ENCODE measurements at regions not wholly inside any gene's neighbourhood (a gene's known extent, or its start where the extent isn't known, plus 50 kb on each side); places are given as distances from the start of the nearest gene placed in this dataset.
"Not testable (repeated sequence)": the region's sequence is repeated elsewhere in the genome, so short reads cannot be mapped to it uniquely, and the experiment has no call there.

- no peak for ATAC-seq (replicated peaks in 6 of 8)
- Histone ChIP-seq H3K4me1 (replicated peaks in 1 of 2) (no peaks in the 10 kb centered on the region), H3K4me3 (no peak overlapping the region), H3K27ac (no peak overlapping the region)
- 30 to 100% (median 76%) methylated on average over 2 to 6 of the region's 12 CpGs; no CpG with 5 or more reads in 2 of the 10 experiments for WGBS, 10 experiments
- in situ Hi-C loops (cut with MboI; ENCODE audit: low pct_unique_long_range_greater_than_20kb in 2 of 9, low sequenced_read_pairs in 9 of 9, unreplicated experiment in 9 of 9) = loop anchor here in 2 of 9 experiments (25.0 kb wide), 1 partner anchor 179 kb away; no protein-coding TSS in a partner anchor
These were observed 193.6 kb downstream of the ALG10 start for GRCh38 chr12:34215893-34216285.

GRCh38 chr12:34217660-34218059 is 195.4 kb downstream of the ALG10 start:
- WGBS, 10 experiments = 25 to 83% (median 44%) methylated on average over 5 to 12 of the region's 14 CpGs; no CpG with 5 or more reads in 1 of the 10 experiments
- ATAC-seq (replicated peaks in 6 of 8) = no peak
- Histone ChIP-seq H3K4me3 (no peak overlapping the region), H3K27ac (no peak overlapping the region), H3K4me1 (replicated peaks in 1 of 2) (no peaks in the 10 kb centered on the region)
- in situ Hi-C loops (cut with MboI; ENCODE audit: low pct_unique_long_range_greater_than_20kb in 2 of 9, low sequenced_read_pairs in 9 of 9, unreplicated experiment in 9 of 9) = loop anchor here in 2 of 9 experiments (25.0 kb wide), 1 partner anchor 180 kb away; no protein-coding TSS in a partner anchor

- 7 to 76% (median 27%) methylated on average over 4 to 23 of the region's 39 CpGs; no CpG with 5 or more reads in 1 of the 10 experiments for WGBS, 10 experiments
- Histone ChIP-seq H3K4me1 (replicated peaks in 1 of 2) (no peaks in the 10 kb centered on the region), H3K27ac (no peak overlapping the region), H3K4me3 (no peak overlapping the region)
- in situ Hi-C loops (cut with MboI; ENCODE audit: low pct_unique_long_range_greater_than_20kb in 2 of 9, low sequenced_read_pairs in 9 of 9, unreplicated experiment in 9 of 9) = loop anchor here in 2 of 9 experiments (25.0 kb wide), 1 partner anchor 181 kb away; no protein-coding TSS in a partner anchor
- ATAC-seq (replicated peaks in 6 of 8) = peak in 5 of 8 experiments; percentile 25 to 96 (median 91)
These were observed 196.1 kb downstream of the ALG10 start for GRCh38 chr12:34218193-34219045.

- Histone ChIP-seq H3K4me1 (replicated peaks in 1 of 2) (no peaks in the 10 kb centered on the region), H3K27ac (no peak overlapping the region), H3K4me3 (no peak overlapping the region)
- 11 to 90% (median 63%) methylated on average over 4 to 23 of the region's 42 CpGs; no CpG with 5 or more reads in 3 of the 10 experiments for WGBS, 10 experiments
- peak in 1 of 8 experiments; percentile 51 for ATAC-seq (replicated peaks in 6 of 8)
- in situ Hi-C loops (cut with MboI; ENCODE audit: low pct_unique_long_range_greater_than_20kb in 2 of 9, low sequenced_read_pairs in 9 of 9, unreplicated experiment in 9 of 9) = loop anchor here in 2 of 9 experiments (25.0 kb wide), 1 partner anchor 182 kb away; no protein-coding TSS in a partner anchor
These were observed 196.9 kb downstream of the ALG10 start for GRCh38 chr12:34219046-34219770.

- in situ Hi-C loops (cut with MboI; ENCODE audit: low pct_unique_long_range_greater_than_20kb in 2 of 9, low sequenced_read_pairs in 9 of 9, unreplicated experiment in 9 of 9) = loop anchor here in 2 of 9 experiments (25.0 kb wide), 1 partner anchor 183 kb away; no protein-coding TSS in a partner anchor
- WGBS, 10 experiments = 69 to 100% (median 87%) methylated on average over 1 to 10 of the region's 13 CpGs; no CpG with 5 or more reads in 2 of the 10 experiments
- not testable (repeated sequence) for H3K4me3 ChIP-seq; H3K4me1 ChIP-seq (replicated peaks in 1 of 2); H3K27ac ChIP-seq; ATAC-seq (replicated peaks in 6 of 8)
These were observed 197.8 kb downstream of the ALG10 start for GRCh38 chr12:34220079-34220478.

GRCh38 chr12:34223640-34224039 is 201.3 kb downstream of the ALG10 start:
- in situ Hi-C loops (cut with MboI; ENCODE audit: low pct_unique_long_range_greater_than_20kb in 2 of 9, low sequenced_read_pairs in 9 of 9, unreplicated experiment in 9 of 9) = loop anchor here in 2 of 9 experiments (25.0 kb wide), 1 partner anchor 186 kb away; no protein-coding TSS in a partner anchor
- Histone ChIP-seq H3K4me1 (replicated peaks in 1 of 2) (no peaks in the 10 kb centered on the region), H3K27ac (no peak overlapping the region), H3K4me3 (no peak overlapping the region)
- 0 to 80% (median 60%) methylated on average over 1 to 3 of the region's 3 CpGs; no CpG with 5 or more reads in 2 of the 10 experiments for WGBS, 10 experiments
- no peak for ATAC-seq (replicated peaks in 6 of 8)

GRCh38 chr12:34226044-34226443 is 203.7 kb downstream of the ALG10 start:
- H3K4me1 ChIP-seq (replicated peaks in 1 of 2); H3K4me3 ChIP-seq; ATAC-seq (replicated peaks in 6 of 8); in situ Hi-C loops (cut with MboI; ENCODE audit: low pct_unique_long_range_greater_than_20kb in 2 of 9, low sequenced_read_pairs in 9 of 9, unreplicated experiment in 9 of 9); H3K27ac ChIP-seq: not testable (repeated sequence)

- in situ Hi-C loops (cut with MboI; ENCODE audit: low pct_unique_long_range_greater_than_20kb in 2 of 9, low sequenced_read_pairs in 9 of 9, unreplicated experiment in 9 of 9) = not testable (repeated sequence)
These were observed 205.8 kb downstream of the ALG10 start for GRCh38 chr12:34228046-34228445.

GRCh38 chr12:34229033-34229432 is 206.7 kb downstream of the ALG10 start:
- H3K4me3 ChIP-seq; H3K4me1 ChIP-seq (replicated peaks in 1 of 2); ATAC-seq (replicated peaks in 6 of 8); H3K27ac ChIP-seq; in situ Hi-C loops (cut with MboI; ENCODE audit: low pct_unique_long_range_greater_than_20kb in 2 of 9, low sequenced_read_pairs in 9 of 9, unreplicated experiment in 9 of 9): not testable (repeated sequence)
- WGBS, 10 experiments = 0 to 90% (median 53%) methylated on average over 1 to 2 of the region's 2 CpGs; no CpG with 5 or more reads in 5 of the 10 experiments

More at GRCh38 chr12:34228046-34228445, 205.8 kb downstream of the ALG10 start:
- not testable (repeated sequence) for H3K4me1 ChIP-seq (replicated peaks in 1 of 2); ATAC-seq (replicated peaks in 6 of 8); H3K27ac ChIP-seq; H3K4me3 ChIP-seq
- WGBS, 10 experiments = 0 to 40% (median 3%) methylated on average over 1 to 3 of the region's 3 CpGs; no CpG with 5 or more reads in 4 of the 10 experiments

- 47 to 100% (median 89%) methylated on average over 1 to 5 of the region's 5 CpGs; no CpG with 5 or more reads in 3 of the 10 experiments for WGBS, 10 experiments
- Histone ChIP-seq H3K4me1 (replicated peaks in 1 of 2) (no peaks in the 10 kb centered on the region), H3K4me3 (no peak overlapping the region), H3K27ac (no peak overlapping the region)
- no peak for ATAC-seq (replicated peaks in 6 of 8)
- in situ Hi-C loops (cut with MboI; ENCODE audit: low pct_unique_long_range_greater_than_20kb in 2 of 9, low sequenced_read_pairs in 9 of 9, unreplicated experiment in 9 of 9) = no loop called here
These were observed 211.3 kb downstream of the ALG10 start for GRCh38 chr12:34233618-34234017.

- no peak for ATAC-seq (replicated peaks in 6 of 8)
- no peaks in the 10 kb centered on the region for H3K4me1 ChIP-seq (replicated peaks in 1 of 2)
- no peak overlapping the region for H3K4me3 ChIP-seq
- in situ Hi-C loops (cut with MboI; ENCODE audit: low pct_unique_long_range_greater_than_20kb in 2 of 9, low sequenced_read_pairs in 9 of 9, unreplicated experiment in 9 of 9) = no loop called here
- 20 to 100% (median 63%) methylated on average over 1 to 3 of the region's 3 CpGs; no CpG with 5 or more reads in 1 of the 10 experiments for WGBS, 10 experiments
- H3K27ac ChIP-seq = no peak overlapping the region
These were observed 213.8 kb downstream of the ALG10 start for GRCh38 chr12:34236073-34236472.

- Histone ChIP-seq H3K27ac (no peak overlapping the region), H3K4me3 (no peak overlapping the region), H3K4me1 (replicated peaks in 1 of 2) (no peaks in the 10 kb centered on the region)
- 15 to 100% (median 58%) methylated on average over 1 of the region's 1 CpG; no CpG with 5 or more reads in 4 of the 10 experiments for WGBS, 10 experiments
- ATAC-seq (replicated peaks in 6 of 8) = no peak
- in situ Hi-C loops (cut with MboI; ENCODE audit: low pct_unique_long_range_greater_than_20kb in 2 of 9, low sequenced_read_pairs in 9 of 9, unreplicated experiment in 9 of 9) = no loop called here
These were observed 222.3 kb downstream of the ALG10 start for GRCh38 chr12:34244608-34245007.

- Histone ChIP-seq H3K27ac (no peak overlapping the region), H3K4me1 (replicated peaks in 1 of 2) (no peaks in the 10 kb centered on the region), H3K4me3 (no peak overlapping the region)
- no peak for ATAC-seq (replicated peaks in 6 of 8)
- WGBS, 10 experiments = 22 to 90% (median 80%) methylated on average over 1 to 9 of the region's 9 CpGs; no CpG with 5 or more reads in 1 of the 10 experiments
- in situ Hi-C loops (cut with MboI; ENCODE audit: low pct_unique_long_range_greater_than_20kb in 2 of 9, low sequenced_read_pairs in 9 of 9, unreplicated experiment in 9 of 9) = no loop called here
These were observed 227.0 kb downstream of the ALG10 start for GRCh38 chr12:34249271-34249670.

Measured in motor neuron (in vitro differentiated cells).